Thymus (tissue), 11 donors: ENCODE measurements at regions not wholly inside any gene's neighbourhood (a gene's known extent, or its start where the extent isn't known, plus 50 kb on each side); places are given as distances from the start of the nearest gene placed in this dataset.

Source experiments
- DNase-seq, 9 donors: peaks; one replicate each; pipeline ENCODE4 v3.0.0-alpha.2; 2013; ENCODE audit warnings: low spot score in 9 of 9, low read depth in 6 of 9, missing footprints in 1 of 9
- H3K27ac ChIP-seq, 2 donors: one replicate each; pipeline ENCODE4 v1.5.1; 2013; ENCODE audit warnings: control low read depth in 1 of 2, low read depth in 1 of 2, low read length in 1 of 2, mild to moderate bottlenecking in 1 of 2, moderate library complexity in 1 of 2
- H3K27me3 ChIP-seq, 2 donors: one replicate each; pipeline ENCODE4 v1.5.1; 2013; ENCODE audit warnings: low read length in 1 of 2; ENCODE audit not compliant: control insufficient read depth in 2 of 2, insufficient read depth in 1 of 2
- H3K36me3 ChIP-seq, 2 donors: one replicate each; pipeline ENCODE4 v1.5.1; 2013; ENCODE audit warnings: low read length in 1 of 2, mild to moderate bottlenecking in 1 of 2, moderate library complexity in 1 of 2; ENCODE audit not compliant: control insufficient read depth in 2 of 2, insufficient read depth in 2 of 2
- H3K4me1 ChIP-seq, 2 donors: one replicate each; pipeline ENCODE4 v1.5.1; 2013; ENCODE audit warnings: low read length in 2 of 2; ENCODE audit not compliant: control insufficient read depth in 2 of 2, insufficient read depth in 2 of 2
- H3K4me3 ChIP-seq, 2 donors: one replicate each; pipeline ENCODE4 v1.5.1; 2013; ENCODE audit warnings: low read length in 2 of 2, control low read depth in 1 of 2, mild to moderate bottlenecking in 1 of 2
- H3K9me3 ChIP-seq, 2 donors: one replicate each; pipeline ENCODE4 v1.5.1; 2013; ENCODE audit warnings: low read length in 1 of 2, mild to moderate bottlenecking in 1 of 2; ENCODE audit not compliant: control insufficient read depth in 2 of 2, insufficient read depth in 1 of 2
- WGBS: extraction: QIAGEN DNeasy Blood & Tissue Kit; methylation state at CpG from one replicate; pipeline ENCODE4 v1.1.7; 2013; 5-methylcytosine and 5-hydroxymethylcytosine counted together
- donor health status: healthy.

- Histone ChIP-seq H3K4me3 (no peak overlapping the region), H3K36me3 (no peaks in the 10 kb centered on the region), H3K4me1 (no peaks in the 10 kb centered on the region), H3K27me3 (no peaks in the 10 kb centered on the region), H3K9me3 (no peaks in the 10 kb centered on the region), H3K27ac (no peak overlapping the region)
- no peak for DNase-seq
Observed at GRCh38 chr11:91967026-91967690, 257.5 kb upstream of the FAT3 start.

- H3K4me3 ChIP-seq = no peak overlapping the region
- 94% methylated on average over 1 of the region's 1 CpG for WGBS
Observed at GRCh38 chr11:91966368-91966767, 258.2 kb upstream of the FAT3 start.

DNA sequence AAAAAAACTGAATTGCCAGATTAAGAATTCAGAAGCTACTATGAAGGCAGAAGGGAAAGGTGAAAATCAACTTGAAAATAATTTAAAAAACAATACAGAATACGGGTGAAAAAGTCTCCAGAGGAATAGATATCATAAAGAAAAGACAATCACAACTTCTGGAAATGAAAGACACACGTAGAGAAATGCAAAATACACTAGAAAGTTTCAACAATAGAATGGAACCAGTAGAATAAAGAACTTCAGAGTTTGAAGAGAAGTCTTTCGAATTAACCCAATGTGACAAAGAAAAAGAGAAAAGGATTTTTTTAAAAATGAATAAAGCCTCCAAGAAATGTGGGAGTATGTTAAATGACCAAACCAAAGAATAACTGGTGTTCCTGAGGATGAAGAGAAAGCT, 263.8 kb upstream of the FAT3 start:
- Histone ChIP-seq H3K4me1 (no peaks in the 10 kb centered on the region), H3K4me3 (no peak overlapping the region), H3K36me3 (no peaks in the 10 kb centered on the region), H3K27ac (no peak overlapping the region), H3K27me3 (no peaks in the 10 kb centered on the region), H3K9me3 (peaks cover 0 to 6% of the 10 kb centered on the region in 2 donors)
- WGBS = 92% methylated on average over 3 of the region's 3 CpGs
- DNase-seq = no peak

More at GRCh38 chr11:91966368-91966767, 258.2 kb upstream of the FAT3 start:
- H3K36me3 ChIP-seq = no peaks in the 10 kb centered on the region
- H3K9me3 ChIP-seq = no peaks in the 10 kb centered on the region
- H3K4me1 ChIP-seq = no peaks in the 10 kb centered on the region
- DNase-seq = no peak
- no peak overlapping the region for H3K27ac ChIP-seq
- no peaks in the 10 kb centered on the region for H3K27me3 ChIP-seq

GRCh38 chr11:91959411-91959810, 265.2 kb upstream of the FAT3 start:
- Histone ChIP-seq H3K9me3 (peaks cover 0 to 6% of the 10 kb centered on the region in 2 donors), H3K27me3 (no peaks in the 10 kb centered on the region), H3K4me1 (no peaks in the 10 kb centered on the region), H3K36me3 (no peaks in the 10 kb centered on the region), H3K4me3 (no peak overlapping the region), H3K27ac (no peak overlapping the region)
- WGBS = 78% methylated on average over 3 of the region's 3 CpGs
- DNase-seq = no peak

GRCh38 chr11:91956711-91957110, 267.9 kb upstream of the FAT3 start:
- no peak for DNase-seq
- Histone ChIP-seq H3K4me3 (no peak overlapping the region), H3K27me3 (no peaks in the 10 kb centered on the region), H3K9me3 (peaks cover 0 to 6% of the 10 kb centered on the region in 2 donors), H3K4me1 (no peaks in the 10 kb centered on the region), H3K27ac (no peak overlapping the region), H3K36me3 (no peaks in the 10 kb centered on the region)
- WGBS = 89% methylated on average over 1 of the region's 1 CpG

DNA sequence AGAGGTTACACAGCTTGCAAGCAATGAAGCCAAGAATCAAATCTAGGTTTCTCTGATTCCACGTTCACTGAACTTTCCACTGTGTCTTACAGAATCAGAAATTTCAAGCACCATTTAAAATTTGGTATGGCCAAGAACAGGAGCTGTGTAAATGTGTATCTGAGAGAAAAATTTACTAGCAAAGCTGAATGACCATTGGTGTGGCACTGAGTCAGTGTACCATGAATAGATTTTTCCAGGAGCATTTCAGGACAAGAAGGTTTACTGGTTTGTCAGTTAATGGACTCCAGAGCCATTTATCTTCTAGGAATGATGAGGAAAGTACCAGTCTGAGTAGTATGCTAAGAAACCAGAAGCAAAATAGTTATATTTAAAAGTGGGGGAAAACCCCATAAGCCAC, 269.4 kb upstream of the FAT3 start:
- Histone ChIP-seq H3K9me3 (peaks cover 0 to 6% of the 10 kb centered on the region in 2 donors), H3K4me1 (no peaks in the 10 kb centered on the region), H3K27me3 (no peaks in the 10 kb centered on the region), H3K4me3 (no peak overlapping the region), H3K27ac (no peak overlapping the region), H3K36me3 (no peaks in the 10 kb centered on the region)
- no peak for DNase-seq
- 88% methylated on average over 1 of the region's 1 CpG for WGBS

- Histone ChIP-seq H3K4me1 (no peaks in the 10 kb centered on the region), H3K27ac (no peak overlapping the region), H3K36me3 (no peaks in the 10 kb centered on the region), H3K27me3 (no peaks in the 10 kb centered on the region), H3K4me3 (no peak overlapping the region), H3K9me3 (no peaks in the 10 kb centered on the region)
- WGBS = 96% methylated on average over 5 of the region's 5 CpGs
- DNase-seq = no peak
Observed at GRCh38 chr11:91952056-91952455, 272.6 kb upstream of the FAT3 start.

- Histone ChIP-seq H3K27ac (no peak overlapping the region), H3K36me3 (no peaks in the 10 kb centered on the region), H3K4me3 (no peak overlapping the region), H3K9me3 (no peaks in the 10 kb centered on the region), H3K4me1 (no peaks in the 10 kb centered on the region), H3K27me3 (no peaks in the 10 kb centered on the region)
- 2% methylated on average over 2 of the region's 2 CpGs for WGBS
- no peak for DNase-seq
Observed at GRCh38 chr11:91947215-91947820, 277.3 kb upstream of the FAT3 start.

GRCh38 chr11:91946397-91946951, 278.1 kb upstream of the FAT3 start:
- Histone ChIP-seq H3K27me3 (no peaks in the 10 kb centered on the region), H3K4me1 (no peaks in the 10 kb centered on the region), H3K27ac (no peak overlapping the region), H3K9me3 (no peaks in the 10 kb centered on the region), H3K4me3 (no peak overlapping the region), H3K36me3 (no peaks in the 10 kb centered on the region)
- WGBS = 88% methylated on average over 1 of the region's 1 CpG
- no peak for DNase-seq
